ENCODE measurements at regions not wholly inside any gene's neighbourhood (a gene's known extent, or its start where the extent isn't known, plus 50 kb on each side); places are given as distances from the start of the nearest gene placed in this dataset.

GRCh38 chrX:23103546-23103945 is 103.8 kb downstream of the DDX53 start:
- TF ChIP-seq CTCF (IDR thresholded peaks at IDR 0.05) (no peak), RCOR1 (IDR thresholded peaks at IDR 0.05; ENCODE audit: low read length) (no peak), SMC3 (IDR thresholded peaks at IDR 0.05; ENCODE audit: low read depth, low read length) (no peak), JUND (IDR thresholded peaks at IDR 0.05) (no peak), GABPA (IDR thresholded peaks at IDR 0.05; ENCODE audit: low read depth) (no peak)
